ENCODE measurements at regions not wholly inside any gene's neighbourhood (a gene's known extent, or its start where the extent isn't known, plus 50 kb on each side); places are given as distances from the start of the nearest gene placed in this dataset.

DNA sequence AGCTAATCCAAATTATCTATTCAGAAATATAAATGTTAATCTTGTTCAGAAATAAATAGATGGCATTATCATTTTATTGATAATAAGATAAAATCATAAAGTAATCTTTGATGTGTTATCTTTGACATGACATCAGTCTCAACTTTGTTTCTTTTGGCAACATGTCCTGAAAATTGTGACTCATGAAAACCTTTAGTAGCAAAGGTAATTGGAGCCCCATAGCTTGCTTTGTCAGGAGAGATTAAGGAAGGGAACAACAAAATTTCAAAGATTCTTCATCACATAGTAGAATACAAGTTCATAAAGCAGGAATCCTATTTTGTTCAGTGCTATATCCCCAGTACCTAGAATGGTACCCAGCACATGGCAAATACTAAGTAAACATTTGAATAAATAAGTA is 165.4 kb downstream of the KCNE4 start:
- no peak for TF ChIP-seq CTCF (IDR thresholded peaks at IDR 0.05; ENCODE audit: insufficient read depth in 1 of 2, low read depth in 1 of 2, low read length in 1 of 2, severe bottlenecking in 1 of 2, unreplicated experiment in 1 of 2)
- no peaks in the 10 kb centered on the region for H3K36me3 Mint-ChIP-seq (ENCODE audit: insufficient read depth, unreplicated experiment)
- DNase-seq: no peak
- Histone ChIP-seq H3K9me3 (no peaks in the 10 kb centered on the region), H3K27me3 (replicated peaks; ENCODE audit: control insufficient read depth, insufficient read depth, low read length) (no peaks in the 10 kb centered on the region), H3K36me3 (ENCODE audit: control insufficient read depth, insufficient read depth, low read length) (no peaks in the 10 kb centered on the region), H3K4me1 (no peaks in the 10 kb centered on the region), H3K4me3 (ENCODE audit: low read depth, low read length) (no peak overlapping the region)
- intact Hi-C loops (cut with micrococcal nuclease; ENCODE audit: unreplicated experiment): loop anchor here (5.0 kb wide), 1 partner anchor 525 kb away; no protein-coding TSS in a partner anchor
- ChIA-PET CTCF (no interaction called here), POLR2A (no interaction called here)
- no TSS peak for BruUV-seq (replicated peaks)
- no peaks in the 10 kb centered on the region for H3K4me1 Mint-ChIP-seq (ENCODE audit: low read depth, unreplicated experiment)
- H3K9me3 Mint-ChIP-seq (ENCODE audit: unreplicated experiment): no peaks in the 10 kb centered on the region
- peaks cover 3% of the 10 kb centered on the region for H3K27me3 Mint-ChIP-seq (ENCODE audit: insufficient read depth, unreplicated experiment)
- H3K27ac Mint-ChIP-seq (ENCODE audit: unreplicated experiment): no peak overlapping the region
- no peak overlapping the region for H3K4me3 Mint-ChIP-seq (ENCODE audit: unreplicated experiment)

GRCh38 chr2:223218587-223219178 is 166.7 kb downstream of the KCNE4 start:
- H3K9me3 ChIP-seq: no peaks in the 10 kb centered on the region
- H3K4me1 ChIP-seq: no peaks in the 10 kb centered on the region
- no peaks in the 10 kb centered on the region for H3K27me3 ChIP-seq (replicated peaks; ENCODE audit: control insufficient read depth, insufficient read depth, low read length)
- H3K27me3 Mint-ChIP-seq (ENCODE audit: insufficient read depth, unreplicated experiment): peaks cover 3% of the 10 kb centered on the region
- POLR2A ChIA-PET: no interaction called here
- H3K36me3 ChIP-seq (ENCODE audit: control insufficient read depth, insufficient read depth, low read length): no peaks in the 10 kb centered on the region
- intact Hi-C loops (cut with micrococcal nuclease; ENCODE audit: unreplicated experiment): loop anchor here (5.0 kb wide), 1 partner anchor 526 kb away; no protein-coding TSS in a partner anchor
- BruUV-seq (replicated peaks): no TSS peak
- H3K4me3 ChIP-seq (ENCODE audit: low read depth, low read length): no peak overlapping the region
- CTCF ChIA-PET: no interaction called here
- DNase-seq: no peak
- H3K4me1 Mint-ChIP-seq (ENCODE audit: low read depth, unreplicated experiment): no peaks in the 10 kb centered on the region
- H3K9me3 Mint-ChIP-seq (ENCODE audit: unreplicated experiment): no peaks in the 10 kb centered on the region
- H3K27ac Mint-ChIP-seq (ENCODE audit: unreplicated experiment): no peak overlapping the region
- no peaks in the 10 kb centered on the region for H3K36me3 Mint-ChIP-seq (ENCODE audit: insufficient read depth, unreplicated experiment)
- no peak for TF ChIP-seq CTCF (IDR thresholded peaks at IDR 0.05; ENCODE audit: insufficient read depth in 1 of 2, low read depth in 1 of 2, low read length in 1 of 2, severe bottlenecking in 1 of 2, unreplicated experiment in 1 of 2)
- H3K4me3 Mint-ChIP-seq (ENCODE audit: unreplicated experiment): no peak overlapping the region

- POLR2A ChIA-PET: no interaction called here
- Histone ChIP-seq H3K9me3 (no peaks in the 10 kb centered on the region), H3K27me3 (replicated peaks; ENCODE audit: control insufficient read depth, insufficient read depth, low read length) (no peaks in the 10 kb centered on the region), H3K4me3 (ENCODE audit: low read depth, low read length) (no peak overlapping the region), H3K4me1 (no peaks in the 10 kb centered on the region), H3K36me3 (ENCODE audit: control insufficient read depth, insufficient read depth, low read length) (no peaks in the 10 kb centered on the region)
- no TSS peak for BruUV-seq (replicated peaks)
- no peaks in the 10 kb centered on the region for H3K4me1 Mint-ChIP-seq (ENCODE audit: low read depth, unreplicated experiment)
- H3K27ac Mint-ChIP-seq (ENCODE audit: unreplicated experiment): no peak overlapping the region
- intact Hi-C loops (cut with micrococcal nuclease; ENCODE audit: unreplicated experiment): loop anchor here (5.0 kb wide), 1 partner anchor 528 kb away; no protein-coding TSS in a partner anchor
- no peak for DNase-seq
- CTCF ChIA-PET: no interaction called here
- no peaks in the 10 kb centered on the region for H3K9me3 Mint-ChIP-seq (ENCODE audit: unreplicated experiment)
- H3K36me3 Mint-ChIP-seq (ENCODE audit: insufficient read depth, unreplicated experiment): no peaks in the 10 kb centered on the region
- H3K4me3 Mint-ChIP-seq (ENCODE audit: unreplicated experiment): no peak overlapping the region
- no peaks in the 10 kb centered on the region for H3K27me3 Mint-ChIP-seq (ENCODE audit: insufficient read depth, unreplicated experiment)
- no peak for TF ChIP-seq CTCF (IDR thresholded peaks at IDR 0.05; ENCODE audit: insufficient read depth in 1 of 2, low read depth in 1 of 2, low read length in 1 of 2, severe bottlenecking in 1 of 2, unreplicated experiment in 1 of 2)
Measured at GRCh38 chr2:223219872-223220657, 168.1 kb downstream of the KCNE4 start.

Data from Caco-2 (cell line).